ENCODE measurements at regions not wholly inside any gene's neighbourhood (a gene's known extent, or its start where the extent isn't known, plus 50 kb on each side); places are given as distances from the start of the nearest gene placed in this dataset.

DNA sequence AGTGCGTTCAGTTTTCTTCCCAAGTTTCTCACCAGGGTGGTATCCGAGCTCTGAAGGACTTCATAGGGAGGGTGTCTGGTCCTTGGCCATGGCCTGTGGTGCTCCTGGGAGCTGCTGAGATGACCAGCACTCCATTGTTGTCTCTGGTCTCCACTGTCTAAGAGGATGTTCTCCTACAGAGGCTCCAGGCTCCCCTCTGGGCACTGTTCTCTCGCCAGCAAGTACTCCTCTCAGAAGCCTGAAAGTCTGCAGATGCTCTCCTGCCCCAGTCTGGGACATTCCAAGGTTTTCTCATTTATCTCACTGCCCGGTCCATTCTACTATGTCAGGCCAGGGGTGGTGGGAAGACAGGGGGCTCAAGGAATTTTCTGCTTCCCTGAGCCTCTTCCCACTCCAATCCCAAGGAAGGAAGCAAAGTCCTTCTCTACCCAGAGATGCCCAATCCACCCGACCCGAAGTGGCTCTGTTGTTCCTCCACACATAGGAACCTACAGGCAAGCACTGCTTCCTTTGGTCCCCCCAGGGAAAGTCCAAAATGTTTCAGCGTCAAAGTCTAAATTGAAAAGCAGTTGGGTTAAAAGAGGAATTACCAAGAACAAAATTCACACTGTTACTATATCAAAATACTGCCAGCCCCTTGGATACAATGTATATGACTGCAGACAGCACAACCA lies 110.5 kb downstream of the GYPC start:
- H3K9me3 ChIP-seq (ENCODE audit: low read depth, low read length) = no peaks in the 10 kb centered on the region
- H3K27me3 ChIP-seq (ENCODE audit: insufficient read depth, low read length) = no peaks in the 10 kb centered on the region
- H3K4me3 ChIP-seq (ENCODE audit: low read length) = no peak overlapping the region
- H3K4me1 ChIP-seq (ENCODE audit: insufficient read depth, low read length) = peaks cover 23% of the 10 kb centered on the region

DNA sequence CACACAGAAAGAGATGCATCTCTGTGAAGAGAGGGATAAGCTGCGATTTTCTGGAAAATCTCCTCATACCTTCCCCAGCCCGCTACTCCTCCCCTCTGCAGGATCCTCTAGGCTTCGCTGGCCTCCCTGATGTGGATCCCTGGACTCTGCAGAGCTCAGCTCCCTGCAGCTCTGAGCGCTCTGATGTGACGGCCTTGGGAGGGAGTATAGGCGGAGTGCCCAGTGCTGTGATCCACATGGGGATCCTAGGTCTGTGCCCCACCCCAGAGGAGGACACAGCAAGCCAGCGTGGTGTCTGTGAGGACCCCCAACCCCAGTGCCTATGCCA lies 111.0 kb downstream of the GYPC start:
- Histone ChIP-seq H3K27me3 (ENCODE audit: insufficient read depth, low read length) (no peaks in the 10 kb centered on the region), H3K4me3 (ENCODE audit: low read length) (no peak overlapping the region)

DNA sequence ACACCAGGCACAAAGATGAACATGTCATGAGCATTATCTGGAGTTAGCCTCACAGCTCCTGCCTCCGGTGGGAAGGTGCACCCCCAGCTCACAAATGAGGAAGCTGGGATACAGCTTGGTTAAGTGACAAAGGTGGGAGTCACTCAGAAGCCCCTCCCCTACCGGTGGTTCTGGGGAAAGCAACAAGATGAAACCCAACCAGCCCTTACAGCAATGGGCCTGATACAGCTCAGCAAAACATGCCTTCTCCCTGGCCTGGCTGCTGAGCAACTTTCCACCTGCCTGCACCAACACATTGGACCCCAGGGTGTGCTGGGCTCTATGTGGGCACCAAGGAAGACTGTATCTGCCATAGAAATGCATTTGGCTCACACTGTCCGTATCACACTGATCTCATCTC lies 113.2 kb downstream of the GYPC start:
- Histone ChIP-seq H3K27me3 (ENCODE audit: insufficient read depth, low read length) (no peaks in the 10 kb centered on the region), H3K4me3 (ENCODE audit: low read length) (no peak overlapping the region), H3K9me3 (ENCODE audit: low read depth, low read length) (no peaks in the 10 kb centered on the region), H3K4me1 (ENCODE audit: insufficient read depth, low read length) (peaks cover 9% of the 10 kb centered on the region)

More for the DNA sequence above, 111.0 kb downstream of the GYPC start:
- H3K9me3 ChIP-seq (ENCODE audit: low read depth, low read length) = no peaks in the 10 kb centered on the region
- peaks cover 18% of the 10 kb centered on the region for H3K4me1 ChIP-seq (ENCODE audit: insufficient read depth, low read length)

DNA sequence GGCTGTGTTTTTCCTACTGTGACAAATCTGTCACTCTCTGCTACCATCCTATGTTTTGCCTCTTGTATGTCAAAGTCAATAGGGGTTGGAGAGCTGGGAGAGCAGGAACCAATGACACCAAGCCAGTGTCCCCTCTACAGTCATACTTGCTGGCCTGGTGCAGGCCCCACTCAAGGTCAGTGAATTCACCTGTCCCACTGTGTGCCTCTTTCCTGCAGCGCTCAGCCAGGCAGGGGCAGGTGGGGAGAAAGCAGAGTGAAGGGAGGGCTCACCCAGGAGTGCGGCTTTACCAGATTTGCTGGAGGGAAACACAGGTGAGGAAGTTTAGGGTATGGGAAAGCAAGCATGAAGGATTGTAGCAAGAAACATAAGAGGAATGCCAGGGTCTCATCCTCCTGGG lies 114.5 kb downstream of the GYPC start:
- no peaks in the 10 kb centered on the region for H3K27me3 ChIP-seq (ENCODE audit: insufficient read depth, low read length)
- no peaks in the 10 kb centered on the region for H3K9me3 ChIP-seq (ENCODE audit: low read depth, low read length)
- peaks cover 2% of the 10 kb centered on the region for H3K4me1 ChIP-seq (ENCODE audit: insufficient read depth, low read length)
- H3K4me3 ChIP-seq (ENCODE audit: low read length) = no peak overlapping the region

- Histone ChIP-seq H3K27me3 (ENCODE audit: insufficient read depth, low read length) (no peaks in the 10 kb centered on the region), H3K4me3 (ENCODE audit: low read length) (no peak overlapping the region), H3K9me3 (ENCODE audit: low read depth, low read length) (no peaks in the 10 kb centered on the region), H3K4me1 (ENCODE audit: insufficient read depth, low read length) (peaks cover 1% of the 10 kb centered on the region)
These were observed 115.1 kb downstream of the GYPC start for GRCh38 chr2:126771094-126771493.

DNA sequence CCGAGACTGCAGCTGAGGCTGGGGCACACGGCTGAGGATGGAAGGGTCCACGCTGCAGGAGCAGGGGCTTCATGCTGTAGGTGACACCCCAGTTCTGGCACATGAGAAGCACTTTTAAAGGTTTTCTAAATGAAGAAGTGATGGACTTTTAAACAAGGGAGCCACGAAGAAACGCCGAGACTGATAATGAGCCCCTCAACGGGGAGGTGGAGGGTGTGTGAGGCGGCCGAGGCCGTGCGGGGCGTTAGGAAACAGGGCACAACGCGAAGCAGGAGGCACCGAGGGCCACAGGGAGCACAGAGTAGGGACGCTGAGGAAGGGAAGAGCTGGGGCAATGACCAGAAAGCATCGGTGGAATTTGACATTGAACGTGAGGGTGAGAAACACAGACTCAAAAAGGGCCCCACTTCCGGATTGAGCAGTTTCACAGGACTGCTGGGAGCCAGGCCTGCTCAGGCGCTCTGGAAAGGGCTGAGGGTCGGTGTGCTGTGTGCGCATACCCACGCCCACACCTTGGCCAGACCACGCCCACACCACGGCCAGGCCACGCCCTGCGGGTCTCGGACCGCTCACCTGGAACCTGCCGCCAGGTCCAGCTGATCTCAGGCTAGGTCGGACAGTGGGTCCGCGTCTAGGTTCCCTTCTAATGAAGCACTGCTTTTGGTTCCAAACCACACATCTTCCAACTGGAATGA lies 115.7 kb downstream of the GYPC start:
- no peak overlapping the region for H3K4me3 ChIP-seq (ENCODE audit: low read length)

GRCh38 chr2:126774290-126774689 lies 118.3 kb downstream of the GYPC start:
- H3K27me3 ChIP-seq (ENCODE audit: insufficient read depth, low read length) = no peaks in the 10 kb centered on the region
- H3K4me3 ChIP-seq (ENCODE audit: low read length) = no peak overlapping the region
- no peaks in the 10 kb centered on the region for H3K9me3 ChIP-seq (ENCODE audit: low read depth, low read length)
- H3K4me1 ChIP-seq (ENCODE audit: insufficient read depth, low read length) = peaks cover 5% of the 10 kb centered on the region

More for the DNA sequence above, 115.7 kb downstream of the GYPC start:
- Histone ChIP-seq H3K4me1 (ENCODE audit: insufficient read depth, low read length) (peaks cover 5% of the 10 kb centered on the region), H3K27me3 (ENCODE audit: insufficient read depth, low read length) (no peaks in the 10 kb centered on the region), H3K9me3 (ENCODE audit: low read depth, low read length) (no peaks in the 10 kb centered on the region)

- no peaks in the 10 kb centered on the region for H3K9me3 ChIP-seq (ENCODE audit: low read depth, low read length)
- no peaks in the 10 kb centered on the region for H3K27me3 ChIP-seq (ENCODE audit: insufficient read depth, low read length)
- no peak overlapping the region for H3K4me3 ChIP-seq (ENCODE audit: low read length)
- peaks cover 5% of the 10 kb centered on the region for H3K4me1 ChIP-seq (ENCODE audit: insufficient read depth, low read length)
These were observed 118.8 kb downstream of the GYPC start for GRCh38 chr2:126774761-126775160.

GRCh38 chr2:126775300-126775985 lies 119.5 kb downstream of the GYPC start:
- no peaks in the 10 kb centered on the region for H3K9me3 ChIP-seq (ENCODE audit: low read depth, low read length)
- H3K4me3 ChIP-seq (ENCODE audit: low read length) = no peak overlapping the region
- peaks cover 5% of the 10 kb centered on the region for H3K4me1 ChIP-seq (ENCODE audit: insufficient read depth, low read length)
- H3K27me3 ChIP-seq (ENCODE audit: insufficient read depth, low read length) = no peaks in the 10 kb centered on the region

DNA sequence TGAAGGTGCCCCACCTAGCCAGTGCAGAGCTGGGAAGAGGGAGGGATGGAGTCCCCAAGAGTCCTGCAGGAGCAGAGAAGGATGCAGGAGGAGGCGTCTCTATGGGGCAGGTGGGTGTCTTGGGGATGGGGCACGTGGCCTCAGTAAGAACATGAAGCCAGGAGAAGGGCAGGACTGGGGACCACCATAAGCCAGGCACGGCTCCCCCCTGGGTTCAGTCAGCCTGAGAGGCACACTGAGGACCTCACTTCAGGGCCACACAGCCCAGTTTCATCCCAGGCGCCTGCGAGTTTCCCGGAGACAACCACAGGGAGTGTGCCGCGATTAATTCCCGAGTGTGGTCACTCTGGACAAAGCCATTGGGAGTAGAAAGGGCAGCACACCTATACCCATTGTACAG lies 120.3 kb downstream of the GYPC start:
- Histone ChIP-seq H3K4me1 (ENCODE audit: insufficient read depth, low read length) (peaks cover 5% of the 10 kb centered on the region), H3K9me3 (ENCODE audit: low read depth, low read length) (no peaks in the 10 kb centered on the region), H3K4me3 (ENCODE audit: low read length) (no peak overlapping the region), H3K27me3 (ENCODE audit: insufficient read depth, low read length) (no peaks in the 10 kb centered on the region)

DNA sequence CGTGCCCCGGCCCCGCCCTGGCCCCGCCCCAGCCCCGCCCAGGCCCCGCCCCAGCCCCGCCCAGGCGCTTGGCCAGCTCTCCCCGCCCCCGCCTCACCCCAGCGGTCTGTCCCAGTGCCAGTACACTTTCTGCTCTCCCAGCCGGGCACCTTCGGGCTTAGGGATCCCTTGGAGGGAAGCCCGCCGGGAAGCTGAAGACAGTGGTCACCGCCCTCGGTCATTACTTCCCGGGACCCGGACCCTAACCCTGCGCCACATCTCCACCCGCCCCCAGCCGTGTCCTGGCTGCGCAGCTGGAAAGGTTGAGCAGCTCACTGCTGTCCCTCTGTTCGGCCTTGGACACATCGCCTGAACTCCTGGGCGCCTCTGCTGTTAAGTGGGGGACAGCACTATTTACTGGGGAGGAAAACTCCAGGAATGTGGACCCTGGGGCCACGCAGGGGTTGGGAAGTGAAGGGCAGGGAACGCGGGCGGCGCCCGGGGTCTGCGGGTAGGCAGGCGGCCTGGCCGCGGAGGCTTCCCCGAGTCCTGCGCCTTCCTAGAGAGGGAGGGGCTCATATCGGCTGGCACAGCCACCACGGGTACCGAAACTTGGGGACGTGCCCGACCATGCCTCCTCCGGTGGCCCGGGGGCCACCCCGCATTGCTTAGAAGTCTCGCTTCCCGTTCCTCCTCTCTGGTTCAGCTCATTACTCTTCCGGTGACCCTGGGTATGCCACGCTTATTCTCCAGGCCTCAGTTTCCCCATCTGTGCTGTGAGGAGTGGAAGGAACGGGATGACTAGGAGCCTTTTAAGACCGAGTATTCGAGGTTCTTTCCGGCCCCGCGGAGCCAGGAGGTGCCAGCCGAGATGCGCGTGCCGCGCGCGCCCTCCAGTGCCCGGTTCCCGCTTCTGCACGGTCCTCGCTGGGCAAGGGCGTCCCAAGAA lies 121.0 kb downstream of the GYPC start:
- Histone ChIP-seq H3K4me1 (ENCODE audit: insufficient read depth, low read length) (peaks cover 5% of the 10 kb centered on the region), H3K27me3 (ENCODE audit: insufficient read depth, low read length) (no peaks in the 10 kb centered on the region), H3K4me3 (ENCODE audit: low read length) (peak overlapping the region; percentile 36), H3K9me3 (ENCODE audit: low read depth, low read length) (no peaks in the 10 kb centered on the region)

- Histone ChIP-seq H3K4me3 (ENCODE audit: low read length) (no peak overlapping the region), H3K27me3 (ENCODE audit: insufficient read depth, low read length) (no peaks in the 10 kb centered on the region), H3K4me1 (ENCODE audit: insufficient read depth, low read length) (peaks cover 5% of the 10 kb centered on the region), H3K9me3 (ENCODE audit: low read depth, low read length) (no peaks in the 10 kb centered on the region)
These were observed 121.1 kb upstream of the TEX51 start for GRCh38 chr2:126777620-126777978.

- Histone ChIP-seq H3K4me1 (ENCODE audit: insufficient read depth, low read length) (peaks cover 5% of the 10 kb centered on the region), H3K9me3 (ENCODE audit: low read depth, low read length) (no peaks in the 10 kb centered on the region), H3K4me3 (ENCODE audit: low read length) (no peak overlapping the region), H3K27me3 (ENCODE audit: insufficient read depth, low read length) (no peaks in the 10 kb centered on the region)
These were observed 119.9 kb upstream of the TEX51 start for GRCh38 chr2:126778561-126779501.

DNA sequence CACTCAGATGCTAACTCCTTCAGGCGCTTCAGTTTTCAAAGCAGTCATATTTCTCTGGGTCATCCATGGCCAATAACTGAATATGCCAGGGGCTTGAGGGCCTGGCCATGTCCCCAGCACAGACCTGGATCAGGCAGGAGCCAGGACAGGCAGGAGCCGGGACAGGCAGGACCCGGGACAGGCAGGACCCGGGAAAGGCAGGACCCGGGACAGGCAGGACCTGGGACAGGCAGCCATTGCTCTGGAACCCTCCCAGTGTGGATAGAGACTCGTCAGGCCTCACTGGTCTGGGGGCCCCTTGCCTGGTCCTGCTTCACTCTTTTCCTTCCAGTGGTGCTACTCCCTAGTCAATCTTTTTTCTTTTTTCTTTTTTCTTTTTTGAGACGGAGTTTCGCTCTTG lies 117.5 kb upstream of the TEX51 start:
- Histone ChIP-seq H3K4me1 (ENCODE audit: insufficient read depth, low read length) (peaks cover 2% of the 10 kb centered on the region), H3K4me3 (ENCODE audit: low read length) (no peak overlapping the region), H3K27me3 (ENCODE audit: insufficient read depth, low read length) (no peaks in the 10 kb centered on the region), H3K9me3 (ENCODE audit: low read depth, low read length) (no peaks in the 10 kb centered on the region)

Measured in mononuclear cell (primary cell).